Glutamatergic neuron (in vitro differentiated cells): ENCODE measurements at regions not wholly inside any gene's neighbourhood (a gene's known extent, or its start where the extent isn't known, plus 50 kb on each side); places are given as distances from the start of the nearest gene placed in this dataset.

Experiments
- DNase-seq: peaks from one replicate; pipeline ENCODE4 v3.0.0; 2022
- H3K27ac Mint-ChIP-seq: one replicate; pipeline ENCODE4 v1.8.0; 2020; ENCODE audit warnings: mild to moderate bottlenecking, mixed read lengths, inconsistent platforms; ENCODE audit not compliant: unreplicated experiment
- H3K27me3 Mint-ChIP-seq: one replicate; pipeline ENCODE4 v1.8.0; 2020; ENCODE audit warnings: mild to moderate bottlenecking, moderate library complexity, mixed read lengths, inconsistent platforms; ENCODE audit not compliant: unreplicated experiment
- H3K36me3 Mint-ChIP-seq: one replicate; pipeline ENCODE4 v1.8.0; 2020; ENCODE audit warnings: mild to moderate bottlenecking, mixed read lengths, inconsistent platforms; ENCODE audit not compliant: unreplicated experiment
- H3K4me1 Mint-ChIP-seq: one replicate; pipeline ENCODE4 v1.8.0; 2020; ENCODE audit warnings: mild to moderate bottlenecking, low read depth, mixed read lengths, inconsistent platforms; ENCODE audit not compliant: unreplicated experiment
- H3K4me3 Mint-ChIP-seq: one replicate; pipeline ENCODE4 v1.8.0; 2020; ENCODE audit warnings: mild to moderate bottlenecking, mixed read lengths, inconsistent platforms; ENCODE audit not compliant: unreplicated experiment
- H3K9me3 Mint-ChIP-seq: one replicate; pipeline ENCODE4 v1.8.0; 2020; ENCODE audit warnings: mild to moderate bottlenecking, moderate library complexity, mixed read lengths, inconsistent platforms; ENCODE audit not compliant: unreplicated experiment
- TF ChIP-seq, protein P1 (sequence below): fragments of 200-600 bp; sonication (generic); IDR thresholded peaks from one replicate; pipeline ENCODE4 v1.5.0; 2021; ENCODE audit not compliant: partially characterized antibody, unreplicated experiment

DNA sequence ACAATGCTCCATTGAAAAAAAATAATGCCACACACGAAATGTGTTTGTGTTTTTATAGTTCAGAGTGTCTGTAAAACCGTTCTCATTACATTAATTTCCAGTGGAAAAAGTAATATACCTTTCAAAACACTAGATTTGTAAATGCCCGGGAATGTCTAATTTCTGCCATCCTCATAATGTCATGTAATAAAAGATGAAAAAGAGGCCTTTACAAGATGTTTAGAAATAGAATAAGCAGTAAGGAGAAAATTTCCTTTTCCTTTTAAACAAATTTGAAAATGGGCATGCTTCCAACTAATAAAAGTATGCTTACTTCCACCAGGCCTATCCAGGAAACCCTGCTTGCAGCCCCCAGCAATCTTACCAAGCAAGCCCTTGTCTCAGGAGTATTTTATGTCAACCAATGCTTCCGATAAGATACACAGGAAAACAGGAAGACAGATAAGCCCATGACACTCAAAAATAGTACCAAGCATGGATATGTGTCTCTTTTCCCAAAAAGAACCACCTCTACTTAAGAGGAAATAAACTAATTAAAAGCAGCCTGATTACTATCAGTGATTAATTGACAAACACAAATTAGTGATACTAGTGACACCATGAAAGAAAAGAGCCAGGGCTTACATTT lies 894.7 kb upstream of the INTU start:
- no peak for DNase-seq
- Mint-ChIP-seq H3K27ac (no peak overlapping the region), H3K9me3 (peaks cover 4% of the 10 kb centered on the region), H3K4me1 (peaks cover 22% of the 10 kb centered on the region), H3K4me3 (no peak overlapping the region), H3K36me3 (no peaks in the 10 kb centered on the region), H3K27me3 (peaks cover 3% of the 10 kb centered on the region)
- TF ChIP-seq, protein P1, sequence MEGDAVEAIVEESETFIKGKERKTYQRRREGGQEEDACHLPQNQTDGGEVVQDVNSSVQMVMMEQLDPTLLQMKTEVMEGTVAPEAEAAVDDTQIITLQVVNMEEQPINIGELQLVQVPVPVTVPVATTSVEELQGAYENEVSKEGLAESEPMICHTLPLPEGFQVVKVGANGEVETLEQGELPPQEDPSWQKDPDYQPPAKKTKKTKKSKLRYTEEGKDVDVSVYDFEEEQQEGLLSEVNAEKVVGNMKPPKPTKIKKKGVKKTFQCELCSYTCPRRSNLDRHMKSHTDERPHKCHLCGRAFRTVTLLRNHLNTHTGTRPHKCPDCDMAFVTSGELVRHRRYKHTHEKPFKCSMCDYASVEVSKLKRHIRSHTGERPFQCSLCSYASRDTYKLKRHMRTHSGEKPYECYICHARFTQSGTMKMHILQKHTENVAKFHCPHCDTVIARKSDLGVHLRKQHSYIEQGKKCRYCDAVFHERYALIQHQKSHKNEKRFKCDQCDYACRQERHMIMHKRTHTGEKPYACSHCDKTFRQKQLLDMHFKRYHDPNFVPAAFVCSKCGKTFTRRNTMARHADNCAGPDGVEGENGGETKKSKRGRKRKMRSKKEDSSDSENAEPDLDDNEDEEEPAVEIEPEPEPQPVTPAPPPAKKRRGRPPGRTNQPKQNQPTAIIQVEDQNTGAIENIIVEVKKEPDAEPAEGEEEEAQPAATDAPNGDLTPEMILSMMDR = no peak

DNA sequence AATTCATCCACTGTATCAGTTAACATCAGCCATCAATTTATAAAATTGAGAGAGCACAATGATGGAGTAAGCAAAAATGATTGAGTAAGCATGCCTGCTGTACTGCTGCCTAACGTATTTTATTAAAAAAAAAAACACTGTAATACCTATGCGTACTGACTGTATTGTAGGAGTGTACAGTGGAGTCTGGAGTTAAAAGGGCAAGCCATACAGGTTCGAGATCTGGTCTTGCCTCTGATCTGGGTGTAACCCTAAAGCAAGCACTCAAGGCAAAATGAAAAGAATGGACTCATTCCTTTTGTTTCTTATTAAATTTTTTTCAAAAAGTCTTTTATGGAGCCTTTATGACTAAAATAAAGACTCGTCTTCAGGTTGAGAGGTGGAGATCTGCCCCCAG lies 894.2 kb upstream of the INTU start:
- Mint-ChIP-seq H3K36me3 (no peaks in the 10 kb centered on the region), H3K4me3 (no peak overlapping the region), H3K27ac (no peak overlapping the region), H3K27me3 (peaks cover 3% of the 10 kb centered on the region), H3K4me1 (peaks cover 21% of the 10 kb centered on the region), H3K9me3 (peaks cover 4% of the 10 kb centered on the region)
- TF ChIP-seq, protein P1 = no peak
- DNase-seq = no peak

DNA sequence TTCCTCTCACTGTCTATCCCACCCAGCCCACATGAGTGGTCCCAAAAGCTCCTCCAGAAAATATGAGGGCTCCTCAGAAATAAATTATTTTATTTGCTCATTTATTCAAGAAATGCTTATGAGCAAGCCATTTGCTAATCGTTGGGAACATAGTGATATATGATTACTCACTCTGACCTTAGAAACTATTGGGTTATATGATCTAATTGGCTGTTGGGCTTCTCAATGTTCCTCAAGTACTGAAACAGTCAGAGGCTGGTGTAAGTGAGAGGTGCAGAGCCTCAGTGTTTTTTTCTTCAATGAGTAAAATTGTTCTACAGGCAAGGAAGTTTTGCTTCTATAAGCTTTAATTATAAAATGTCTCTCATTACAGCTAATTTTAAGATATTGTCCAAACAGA lies 893.8 kb upstream of the INTU start:
- peaks cover under 1% of the 10 kb centered on the region for H3K9me3 Mint-ChIP-seq
- DNase-seq = no peak
- peaks cover 3% of the 10 kb centered on the region for H3K27me3 Mint-ChIP-seq
- H3K36me3 Mint-ChIP-seq = no peaks in the 10 kb centered on the region
- no peak overlapping the region for H3K27ac Mint-ChIP-seq
- peaks cover 17% of the 10 kb centered on the region for H3K4me1 Mint-ChIP-seq
- TF ChIP-seq, protein P1 = no peak
- H3K4me3 Mint-ChIP-seq = no peak overlapping the region

DNA sequence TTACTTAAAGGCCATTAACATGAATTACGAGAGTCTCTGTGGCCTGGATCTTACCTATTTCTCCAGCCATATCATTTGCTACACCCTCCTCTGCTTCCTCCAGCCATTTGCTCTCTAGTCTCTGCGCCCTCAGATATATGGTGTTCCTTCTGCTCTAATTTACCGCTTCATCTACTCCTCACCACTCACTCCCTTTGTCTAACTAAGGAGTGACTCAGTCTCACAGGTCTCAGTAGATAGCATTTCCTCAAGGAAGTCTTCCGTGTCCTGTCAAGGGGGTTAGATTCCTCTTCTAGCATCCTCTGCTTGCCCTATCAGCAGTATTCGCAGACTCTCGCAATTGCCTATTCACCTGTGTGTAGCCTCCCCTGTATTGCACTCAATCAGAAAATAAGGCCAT lies 892.1 kb upstream of the INTU start:
- peak overlapping the region; percentile 7 for H3K27ac Mint-ChIP-seq
- H3K4me1 Mint-ChIP-seq = peaks cover 11% of the 10 kb centered on the region
- no peak for DNase-seq
- TF ChIP-seq, protein P1 = no peak
- H3K27me3 Mint-ChIP-seq = peaks cover 3% of the 10 kb centered on the region
- H3K36me3 Mint-ChIP-seq = no peaks in the 10 kb centered on the region
- peak overlapping the region; percentile 45 for H3K4me3 Mint-ChIP-seq
- H3K9me3 Mint-ChIP-seq = no peaks in the 10 kb centered on the region

DNA sequence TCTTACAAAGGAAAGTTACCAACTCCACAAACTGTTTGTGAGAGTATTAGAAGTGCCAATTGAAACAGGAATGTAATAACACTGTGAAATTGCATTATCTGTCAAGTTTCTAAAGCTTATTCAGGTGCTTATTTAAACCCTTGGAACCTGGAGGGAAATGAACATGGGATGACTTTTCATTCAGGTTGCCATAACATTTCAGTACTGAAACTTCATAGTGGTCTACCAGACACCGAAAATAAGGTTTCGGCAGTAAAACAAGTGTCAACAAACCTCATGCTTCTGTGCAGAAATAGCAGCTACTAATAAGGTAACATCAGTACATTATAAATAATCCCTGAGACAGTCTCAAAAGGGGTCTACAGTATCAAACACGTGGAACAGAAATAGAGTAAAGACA lies 890.7 kb upstream of the INTU start:
- TF ChIP-seq, protein P1 = no peak
- Mint-ChIP-seq H3K4me1 (peaks cover 11% of the 10 kb centered on the region), H3K36me3 (no peaks in the 10 kb centered on the region), H3K9me3 (no peaks in the 10 kb centered on the region), H3K27ac (no peak overlapping the region), H3K4me3 (no peak overlapping the region), H3K27me3 (peaks cover 3% of the 10 kb centered on the region)
- DNase-seq = no peak
